KMS-11 (cell line): ENCODE measurements at regions not wholly inside any gene's neighbourhood (a gene's known extent, or its start where the extent isn't known, plus 50 kb on each side); places are given as distances from the start of the nearest gene placed in this dataset.
"Not testable (repeated sequence)": the region's sequence is repeated elsewhere in the genome, so short reads cannot be mapped to it uniquely, and the experiment has no call there.

Source experiments
- H2AFZ ChIP-seq: fragments of 200-600 bp; sonication (generic); 2 replicates; pipeline ENCODE4 v1.6.1; 2016; ENCODE audit warnings: antibody characterized with exemption, mixed run types, low read depth
- H3K27ac ChIP-seq: fragments of 200-600 bp; sonication (generic); 2 replicates; pipeline ENCODE4 v1.6.1; 2016; ENCODE audit warnings: mild to moderate bottlenecking, mixed run types
- H3K27me3 ChIP-seq: fragments of 200-600 bp; sonication (generic); 2 replicates; pipeline ENCODE4 v1.6.1; 2017; ENCODE audit warnings: mild to moderate bottlenecking, low read depth, mixed run types, moderate library complexity; ENCODE audit not compliant: insufficient read depth
- H3K36me3 ChIP-seq: fragments of 200-600 bp; sonication (generic); 2 replicates; pipeline ENCODE4 v1.6.1; 2017; ENCODE audit warnings: mild to moderate bottlenecking, mixed run types; ENCODE audit not compliant: insufficient read depth
- H3K4me1 ChIP-seq: fragments of 200-600 bp; sonication (generic); 2 replicates; pipeline ENCODE4 v1.6.1; 2016; ENCODE audit warnings: mild to moderate bottlenecking, low read depth, mixed run types; ENCODE audit not compliant: poor library complexity, severe bottlenecking
- H3K4me2 ChIP-seq: fragments of 200-600 bp; sonication (generic); 2 replicates; pipeline ENCODE4 v1.7.0; 2016; ENCODE audit warnings: mild to moderate bottlenecking, mixed run types
- H3K4me3 ChIP-seq: fragments of 200-600 bp; sonication (generic); IDR thresholded peaks from 2 replicates; pipeline ENCODE4 v1.6.1; 2017; ENCODE audit warnings: low read depth, low read length, mixed read lengths; ENCODE audit not compliant: insufficient read depth
- H3K79me2 ChIP-seq: fragments of 200-600 bp; sonication (generic); 2 replicates; pipeline ENCODE4 v1.6.1; 2016; ENCODE audit warnings: low read depth, mixed run types; ENCODE audit not compliant: insufficient read depth
- H3K9ac ChIP-seq: fragments of 200-600 bp; sonication (generic); 2 replicates; pipeline ENCODE4 v1.6.1; 2016; ENCODE audit warnings: mild to moderate bottlenecking, mixed run types
- H4K20me1 ChIP-seq: fragments of 200-600 bp; sonication (generic); 2 replicates; pipeline ENCODE4 v1.6.1; 2016; ENCODE audit warnings: mild to moderate bottlenecking, mixed run types; ENCODE audit not compliant: insufficient read depth
- CTCF ChIP-seq: fragments of 200-600 bp; sonication (generic); conservative IDR thresholded peaks from 2 replicates; pipeline ENCODE4 v1.6.1; 2017; ENCODE audit warnings: low read depth, mild to moderate bottlenecking, antibody characterized with exemption, low read length, moderate library complexity, mixed read lengths

DNA sequence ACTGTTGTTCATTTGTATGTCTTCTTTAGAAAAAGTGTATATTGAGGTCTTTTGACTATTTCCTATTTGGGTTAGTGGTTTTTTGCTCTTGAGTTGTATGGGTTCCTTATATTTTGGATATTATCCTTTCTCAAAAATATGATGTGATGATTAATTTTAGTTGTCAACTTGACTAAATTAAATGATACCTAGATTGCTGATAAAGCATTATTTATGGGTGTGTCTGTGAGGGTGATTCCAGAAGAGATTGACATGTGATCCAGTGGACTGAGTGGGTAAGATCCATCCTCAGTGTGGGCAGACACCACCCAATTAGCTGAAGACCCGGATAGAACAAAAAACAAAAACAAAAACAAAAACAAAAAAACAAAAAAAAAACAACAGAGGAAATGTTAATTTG is 115.1 kb upstream of the KIF2A start:
- Histone ChIP-seq H4K20me1 (no peaks in the 10 kb centered on the region), H3K4me3 (no peak overlapping the region), H3K27ac (no peak overlapping the region), H3K36me3 (no peaks in the 10 kb centered on the region), H2AFZ (no peak overlapping the region), H3K9ac (no peak overlapping the region), H3K27me3 (no peaks in the 10 kb centered on the region), H3K79me2 (no peaks in the 10 kb centered on the region), H3K4me2 (no peak overlapping the region), H3K4me1 (no peaks in the 10 kb centered on the region)
- TF ChIP-seq CTCF = no peak

DNA sequence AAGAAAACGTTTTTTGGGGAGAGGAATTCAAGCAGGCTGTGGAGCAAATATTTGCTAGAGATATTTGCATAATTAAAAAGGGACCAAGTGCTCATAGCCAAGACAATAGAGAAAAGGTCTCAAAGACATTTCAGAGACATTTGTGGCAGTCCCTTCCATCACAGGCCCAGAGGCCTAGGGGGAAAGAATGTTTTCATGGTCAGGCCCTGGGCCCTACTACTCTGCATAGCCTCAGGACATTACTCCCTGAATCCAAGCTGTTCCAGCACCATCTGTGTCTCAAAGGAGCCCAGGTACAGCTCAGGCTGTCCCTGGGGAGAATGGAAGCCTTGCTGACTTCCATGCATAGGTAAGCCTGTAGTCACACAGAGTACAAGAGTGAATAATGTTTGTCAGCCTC is 113.0 kb upstream of the KIF2A start:
- Histone ChIP-seq H3K27me3 (no peaks in the 10 kb centered on the region), H3K36me3 (no peaks in the 10 kb centered on the region), H2AFZ (no peak overlapping the region), H3K27ac (no peak overlapping the region), H3K4me1 (no peaks in the 10 kb centered on the region), H3K4me3 (no peak overlapping the region), H3K79me2 (no peaks in the 10 kb centered on the region), H3K4me2 (no peak overlapping the region), H3K9ac (no peak overlapping the region), H4K20me1 (no peaks in the 10 kb centered on the region)
- no peak for TF ChIP-seq CTCF

- H3K9ac ChIP-seq, H3K27ac ChIP-seq, H3K79me2 ChIP-seq, H3K36me3 ChIP-seq, H3K4me2 ChIP-seq, H2AFZ ChIP-seq, H3K4me1 ChIP-seq, H3K4me3 ChIP-seq, H3K27me3 ChIP-seq, H4K20me1 ChIP-seq: not testable (repeated sequence)
Observed at GRCh38 chr5:62196532-62196931, 109.5 kb upstream of the KIF2A start.

DNA sequence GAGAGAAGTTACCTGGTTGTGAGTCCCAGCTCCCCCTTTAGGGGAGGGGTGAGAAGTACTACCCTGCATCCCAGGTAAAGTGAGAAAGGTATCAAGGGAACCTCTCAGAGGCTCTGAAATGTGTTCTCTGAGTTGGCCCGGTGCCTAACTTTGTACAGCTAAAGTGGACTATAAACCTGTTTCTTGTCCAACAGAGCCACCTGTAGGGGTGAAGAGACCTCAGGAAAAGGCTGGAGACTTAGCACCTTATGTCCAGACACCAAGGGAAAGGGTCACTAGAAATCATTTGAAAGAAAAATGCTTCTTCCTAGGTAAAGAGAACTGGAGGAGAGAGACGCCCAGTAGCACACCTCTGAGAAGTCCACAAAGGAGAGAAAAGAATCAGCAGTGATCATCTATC is 108.3 kb upstream of the KIF2A start:
- no peaks in the 10 kb centered on the region for H3K79me2 ChIP-seq
- H3K4me3 ChIP-seq = no peak overlapping the region
- no peaks in the 10 kb centered on the region for H3K27me3 ChIP-seq
- no peaks in the 10 kb centered on the region for H3K4me1 ChIP-seq
- H3K9ac ChIP-seq = no peak overlapping the region
- no peaks in the 10 kb centered on the region for H3K36me3 ChIP-seq
- H3K27ac ChIP-seq = no peak overlapping the region
- no peak overlapping the region for H2AFZ ChIP-seq
- no peaks in the 10 kb centered on the region for H4K20me1 ChIP-seq
- TF ChIP-seq CTCF = no peak
- no peak overlapping the region for H3K4me2 ChIP-seq

- no peaks in the 10 kb centered on the region for H3K4me1 ChIP-seq
- H3K4me2 ChIP-seq = no peak overlapping the region
- no peaks in the 10 kb centered on the region for H4K20me1 ChIP-seq
- H3K4me3 ChIP-seq = no peak overlapping the region
- no peak overlapping the region for H3K27ac ChIP-seq
- H3K36me3 ChIP-seq = no peaks in the 10 kb centered on the region
- TF ChIP-seq CTCF = no peak
- no peaks in the 10 kb centered on the region for H3K79me2 ChIP-seq
- no peak overlapping the region for H3K9ac ChIP-seq
- no peaks in the 10 kb centered on the region for H3K27me3 ChIP-seq
- H2AFZ ChIP-seq = no peak overlapping the region
Observed at GRCh38 chr5:62198421-62198820, 107.6 kb upstream of the KIF2A start.
